Activated naive CD4-positive, alpha-beta T cell treated with anti-CD3 and anti-CD28 coated beads, Interleukin-2, amount 10 ng/mL, durations not matched to agents 7 days and 5 days (primary cell): ENCODE measurements at regions not wholly inside any gene's neighbourhood (a gene's known extent, or its start where the extent isn't known, plus 50 kb on each side); places are given as distances from the start of the nearest gene placed in this dataset.

Experiments used
- CTCF ChIA-PET: fragments of 350-600 bp; sonication (Branson Sonifier 250); formaldehyde crosslinking; loops from one replicate; lab custom pipeline; 2021; ENCODE audit warnings: antibody characterized with exemption; lab: Charles Lee
- DNase-seq: peaks from one replicate; pipeline ENCODE4 v3.0.0-alpha.2; 2020
- H3K27ac Mint-ChIP-seq: one replicate; pipeline ENCODE4 v1.8.0; 2021; ENCODE audit warnings: mild to moderate bottlenecking, moderate library complexity, mixed read lengths
- H3K27me3 Mint-ChIP-seq: one replicate; pipeline ENCODE4 v1.8.0; 2021; ENCODE audit warnings: mild to moderate bottlenecking, mixed read lengths
- H3K36me3 Mint-ChIP-seq: one replicate; pipeline ENCODE4 v1.8.0; 2021; ENCODE audit warnings: mixed read lengths
- H3K4me1 Mint-ChIP-seq: one replicate; pipeline ENCODE4 v1.8.0; 2021; ENCODE audit warnings: mixed read lengths
- H3K4me3 Mint-ChIP-seq: one replicate; pipeline ENCODE4 v1.8.0; 2021; ENCODE audit warnings: mild to moderate bottlenecking, moderate library complexity, mixed read lengths
- H3K9me3 Mint-ChIP-seq: one replicate; pipeline ENCODE4 v1.8.0; 2021; ENCODE audit warnings: mixed read lengths

- DNase-seq = no peak
- CTCF ChIA-PET = no interaction called here
- no peak overlapping the region for H3K4me3 Mint-ChIP-seq
- no peaks in the 10 kb centered on the region for H3K9me3 Mint-ChIP-seq
- no peaks in the 10 kb centered on the region for H3K4me1 Mint-ChIP-seq
- no peaks in the 10 kb centered on the region for H3K36me3 Mint-ChIP-seq
- H3K27me3 Mint-ChIP-seq = no peaks in the 10 kb centered on the region
- H3K27ac Mint-ChIP-seq = no peak overlapping the region
Measured at GRCh38 chr3:66665021-66665695, 164.3 kb upstream of the LRIG1 start.

- Mint-ChIP-seq H3K4me3 (no peak overlapping the region), H3K36me3 (no peaks in the 10 kb centered on the region), H3K27ac (no peak overlapping the region), H3K4me1 (no peaks in the 10 kb centered on the region), H3K27me3 (no peaks in the 10 kb centered on the region), H3K9me3 (no peaks in the 10 kb centered on the region)
- no peak for DNase-seq
- CTCF ChIA-PET = no interaction called here
Measured at GRCh38 chr3:66666362-66666761, 165.5 kb upstream of the LRIG1 start.

- DNase-seq = no peak
- CTCF ChIA-PET = no interaction called here
- Mint-ChIP-seq H3K4me1 (no peaks in the 10 kb centered on the region), H3K9me3 (no peaks in the 10 kb centered on the region), H3K27ac (no peak overlapping the region), H3K36me3 (no peaks in the 10 kb centered on the region), H3K4me3 (no peak overlapping the region), H3K27me3 (no peaks in the 10 kb centered on the region)
Measured at GRCh38 chr3:66667263-66667662, 166.4 kb upstream of the LRIG1 start.

- CTCF ChIA-PET = no interaction called here
- no peaks in the 10 kb centered on the region for H3K36me3 Mint-ChIP-seq
- H3K9me3 Mint-ChIP-seq = no peaks in the 10 kb centered on the region
- H3K27me3 Mint-ChIP-seq = peaks cover 6% of the 10 kb centered on the region
- no peaks in the 10 kb centered on the region for H3K4me1 Mint-ChIP-seq
- H3K4me3 Mint-ChIP-seq = no peak overlapping the region
- DNase-seq = no peak
- no peak overlapping the region for H3K27ac Mint-ChIP-seq
Measured at GRCh38 chr3:66671291-66671690, 170.5 kb upstream of the LRIG1 start.

- H3K36me3 Mint-ChIP-seq = no peaks in the 10 kb centered on the region
- DNase-seq = no peak
- H3K4me1 Mint-ChIP-seq = no peaks in the 10 kb centered on the region
- no peak overlapping the region for H3K27ac Mint-ChIP-seq
- CTCF ChIA-PET = no interaction called here
- no peak overlapping the region for H3K4me3 Mint-ChIP-seq
- H3K27me3 Mint-ChIP-seq = peaks cover 6% of the 10 kb centered on the region
- H3K9me3 Mint-ChIP-seq = no peaks in the 10 kb centered on the region
Measured at GRCh38 chr3:66672830-66673229, 172.0 kb upstream of the LRIG1 start.

- CTCF ChIA-PET = no interaction called here
- peaks cover 10% of the 10 kb centered on the region for H3K27me3 Mint-ChIP-seq
- H3K4me1 Mint-ChIP-seq = no peaks in the 10 kb centered on the region
- no peak overlapping the region for H3K27ac Mint-ChIP-seq
- no peak for DNase-seq
- H3K4me3 Mint-ChIP-seq = no peak overlapping the region
- no peaks in the 10 kb centered on the region for H3K9me3 Mint-ChIP-seq
- H3K36me3 Mint-ChIP-seq = no peaks in the 10 kb centered on the region
Measured at GRCh38 chr3:66673293-66673692, 172.5 kb upstream of the LRIG1 start.

GRCh38 chr3:66675366-66675765, 174.5 kb upstream of the LRIG1 start:
- Mint-ChIP-seq H3K27me3 (peaks cover 10% of the 10 kb centered on the region), H3K36me3 (no peaks in the 10 kb centered on the region), H3K4me3 (no peak overlapping the region), H3K27ac (no peak overlapping the region), H3K9me3 (no peaks in the 10 kb centered on the region), H3K4me1 (no peaks in the 10 kb centered on the region)
- DNase-seq = no peak
- CTCF ChIA-PET = no interaction called here

GRCh38 chr3:66692042-66692765, 191.4 kb upstream of the LRIG1 start:
- no peaks in the 10 kb centered on the region for H3K36me3 Mint-ChIP-seq
- H3K27me3 Mint-ChIP-seq = no peaks in the 10 kb centered on the region
- CTCF ChIA-PET = no interaction called here
- DNase-seq = no peak
- no peaks in the 10 kb centered on the region for H3K4me1 Mint-ChIP-seq
- no peak overlapping the region for H3K27ac Mint-ChIP-seq
- no peaks in the 10 kb centered on the region for H3K9me3 Mint-ChIP-seq
- no peak overlapping the region for H3K4me3 Mint-ChIP-seq

GRCh38 chr3:66692766-66693150, 191.9 kb upstream of the LRIG1 start:
- Mint-ChIP-seq H3K27ac (no peak overlapping the region), H3K4me3 (no peak overlapping the region), H3K4me1 (no peaks in the 10 kb centered on the region), H3K27me3 (no peaks in the 10 kb centered on the region), H3K9me3 (no peaks in the 10 kb centered on the region), H3K36me3 (no peaks in the 10 kb centered on the region)
- DNase-seq = no peak
- CTCF ChIA-PET = no interaction called here

- CTCF ChIA-PET = no interaction called here
- no peak overlapping the region for H3K27ac Mint-ChIP-seq
- no peaks in the 10 kb centered on the region for H3K27me3 Mint-ChIP-seq
- no peaks in the 10 kb centered on the region for H3K9me3 Mint-ChIP-seq
- H3K4me3 Mint-ChIP-seq = no peak overlapping the region
- no peak for DNase-seq
- H3K36me3 Mint-ChIP-seq = no peaks in the 10 kb centered on the region
- H3K4me1 Mint-ChIP-seq = no peaks in the 10 kb centered on the region
Measured at GRCh38 chr3:66693461-66694031, 192.7 kb upstream of the LRIG1 start.

GRCh38 chr3:66702126-66702525, 201.3 kb upstream of the LRIG1 start:
- Mint-ChIP-seq H3K4me3 (no peak overlapping the region), H3K27me3 (no peaks in the 10 kb centered on the region), H3K4me1 (no peaks in the 10 kb centered on the region), H3K9me3 (no peaks in the 10 kb centered on the region), H3K36me3 (no peaks in the 10 kb centered on the region), H3K27ac (no peak overlapping the region)
- DNase-seq = no peak
- CTCF ChIA-PET = no interaction called here

- CTCF ChIA-PET = no interaction called here
- H3K4me1 Mint-ChIP-seq = no peaks in the 10 kb centered on the region
- no peaks in the 10 kb centered on the region for H3K36me3 Mint-ChIP-seq
- no peak for DNase-seq
- no peak overlapping the region for H3K27ac Mint-ChIP-seq
- no peaks in the 10 kb centered on the region for H3K9me3 Mint-ChIP-seq
- no peaks in the 10 kb centered on the region for H3K27me3 Mint-ChIP-seq
- no peak overlapping the region for H3K4me3 Mint-ChIP-seq
Measured at GRCh38 chr3:66703501-66703900, 202.7 kb upstream of the LRIG1 start.

- Mint-ChIP-seq H3K27me3 (no peaks in the 10 kb centered on the region), H3K4me1 (no peaks in the 10 kb centered on the region), H3K27ac (no peak overlapping the region), H3K36me3 (no peaks in the 10 kb centered on the region), H3K4me3 (no peak overlapping the region), H3K9me3 (no peaks in the 10 kb centered on the region)
- CTCF ChIA-PET = no interaction called here
- no peak for DNase-seq
Measured at GRCh38 chr3:66705076-66705475, 204.3 kb upstream of the LRIG1 start.

GRCh38 chr3:66706890-66707289, 206.1 kb upstream of the LRIG1 start:
- H3K4me1 Mint-ChIP-seq = no peaks in the 10 kb centered on the region
- H3K36me3 Mint-ChIP-seq = no peaks in the 10 kb centered on the region
- H3K4me3 Mint-ChIP-seq = no peak overlapping the region
- H3K27ac Mint-ChIP-seq = no peak overlapping the region
- H3K9me3 Mint-ChIP-seq = no peaks in the 10 kb centered on the region
- CTCF ChIA-PET = no interaction called here
- DNase-seq = no peak
- no peaks in the 10 kb centered on the region for H3K27me3 Mint-ChIP-seq

- CTCF ChIA-PET = no interaction called here
- no peak for DNase-seq
- no peaks in the 10 kb centered on the region for H3K4me1 Mint-ChIP-seq
- no peak overlapping the region for H3K4me3 Mint-ChIP-seq
- H3K9me3 Mint-ChIP-seq = no peaks in the 10 kb centered on the region
- no peak overlapping the region for H3K27ac Mint-ChIP-seq
- H3K36me3 Mint-ChIP-seq = no peaks in the 10 kb centered on the region
- H3K27me3 Mint-ChIP-seq = no peaks in the 10 kb centered on the region
Measured at GRCh38 chr3:66709532-66709931, 208.7 kb upstream of the LRIG1 start.
